ENCODE measurements at regions not wholly inside any gene's neighbourhood (a gene's known extent, or its start where the extent isn't known, plus 50 kb on each side); places are given as distances from the start of the nearest gene placed in this dataset.
"Not testable (repeated sequence)": the region's sequence is repeated elsewhere in the genome, so short reads cannot be mapped to it uniquely, and the experiment has no call there.

DNA sequence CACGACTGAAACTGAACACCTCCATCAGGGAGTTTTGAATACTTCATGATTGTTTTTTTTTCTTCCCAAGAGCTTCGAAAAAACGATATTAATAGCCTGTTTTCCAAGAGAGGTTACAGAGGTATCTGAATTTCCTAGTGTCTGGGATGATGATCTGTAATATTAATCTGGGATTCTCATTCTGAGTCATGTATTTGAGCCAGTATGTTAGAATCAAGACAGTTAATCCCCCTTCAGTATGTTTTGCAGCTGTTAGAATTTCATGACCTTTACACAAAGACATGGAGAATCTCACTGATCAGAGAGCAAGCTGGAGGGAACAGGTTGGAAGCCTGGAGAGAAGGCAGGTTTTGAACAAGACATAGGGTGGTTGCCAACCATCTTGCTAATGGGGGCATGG lies 234.5 kb upstream of the GAP43 start:
- no peak for DNase-seq (ENCODE audit: low spot score)

DNA sequence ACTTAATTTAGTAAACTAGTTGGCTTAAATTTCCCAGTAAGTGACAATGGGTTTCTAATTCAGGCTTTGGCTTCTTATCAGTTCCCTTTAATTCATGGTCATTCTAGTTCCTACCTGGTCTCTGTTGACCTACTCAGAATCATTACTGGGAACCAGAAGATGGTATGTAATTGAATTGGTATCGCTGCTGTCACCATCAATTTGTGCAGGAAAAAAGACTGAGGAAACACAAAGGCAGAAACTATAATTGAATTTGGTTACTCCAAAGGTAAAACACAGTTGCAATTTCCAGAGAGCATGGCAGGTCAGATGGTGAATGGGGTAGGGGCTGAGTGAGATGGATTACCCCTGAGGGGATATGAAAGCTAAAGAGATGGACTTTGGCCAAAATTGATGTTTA lies 226.5 kb upstream of the GAP43 start:
- no peak for DNase-seq (ENCODE audit: low spot score)

DNA sequence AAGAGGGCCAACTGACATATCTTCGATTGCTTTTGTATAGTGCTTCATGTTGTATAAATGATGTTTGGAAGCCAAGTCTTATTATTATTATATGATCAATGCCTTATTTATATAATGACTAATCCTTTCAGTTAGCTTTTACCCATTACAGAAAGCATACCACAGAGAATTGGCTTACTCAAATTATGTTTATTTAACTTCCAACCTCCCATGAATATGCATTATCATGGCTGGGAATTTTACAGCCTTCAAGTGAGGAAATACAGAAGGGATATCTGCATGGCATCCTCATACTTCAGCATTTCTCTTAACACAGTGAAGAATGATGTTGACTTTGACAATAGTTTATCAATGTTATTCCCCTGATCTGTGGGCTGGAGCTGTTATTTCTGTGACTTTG lies 225.9 kb upstream of the GAP43 start:
- DNase-seq (ENCODE audit: low spot score): no peak

DNA sequence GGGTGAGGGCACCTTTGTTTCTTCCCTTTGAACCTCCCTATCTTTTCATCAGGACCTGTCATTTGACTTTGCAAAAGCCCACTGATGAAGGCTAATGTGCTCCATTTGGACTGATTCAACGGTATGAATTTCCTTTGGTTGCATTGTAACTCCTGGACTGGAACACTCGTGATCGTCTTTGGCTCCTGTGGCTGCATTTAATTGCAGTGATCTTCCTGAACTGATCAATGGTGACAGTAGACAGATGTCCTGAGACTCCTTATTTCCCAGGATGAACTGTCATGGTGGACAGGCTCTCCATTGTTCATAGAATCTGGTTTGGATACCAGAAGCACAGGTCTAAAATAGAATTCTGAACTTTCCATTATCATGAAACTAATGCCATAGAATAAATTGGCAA lies 224.8 kb upstream of the GAP43 start:
- DNase-seq (ENCODE audit: low spot score): no peak

DNA sequence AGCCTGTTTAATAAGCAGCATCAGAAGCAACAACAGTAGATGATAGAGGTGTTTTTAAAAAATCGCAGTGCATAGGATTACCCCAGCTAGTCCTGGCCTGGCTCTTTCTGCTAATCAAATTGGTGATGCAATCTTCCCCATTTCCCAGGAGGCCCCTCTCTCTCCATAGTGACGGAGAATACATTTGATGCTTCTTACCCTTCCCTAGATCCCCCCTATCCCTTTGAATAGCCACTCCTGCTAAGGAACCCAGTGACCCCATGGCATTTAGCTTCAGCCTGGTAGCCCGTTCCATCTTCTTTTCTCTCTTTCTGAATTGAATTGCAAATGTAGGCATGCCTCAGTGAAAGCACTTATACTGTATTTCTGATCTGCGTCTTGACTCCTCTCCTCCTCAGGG lies 223.6 kb upstream of the GAP43 start:
- DNase-seq (ENCODE audit: low spot score): no peak

DNA sequence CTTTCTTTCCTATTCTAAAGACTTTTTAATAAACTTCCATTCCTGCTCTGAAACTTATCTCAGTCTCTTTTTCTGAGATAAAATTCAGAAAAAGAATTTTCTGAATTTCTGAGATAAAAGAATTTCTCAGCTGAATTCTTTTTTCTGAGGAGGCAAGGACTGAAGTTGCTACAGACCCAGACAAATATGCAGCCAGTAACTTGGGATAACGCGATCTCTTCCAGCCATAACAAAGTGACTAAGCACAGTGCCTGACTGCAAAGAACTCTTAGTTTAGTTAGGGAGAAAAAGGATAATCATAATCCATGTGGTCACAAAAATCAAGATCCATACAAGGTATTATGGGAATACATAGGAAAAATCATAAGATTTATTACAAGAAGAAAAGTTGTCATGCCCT lies 222.0 kb upstream of the GAP43 start:
- no peak for DNase-seq (ENCODE audit: low spot score)

DNA sequence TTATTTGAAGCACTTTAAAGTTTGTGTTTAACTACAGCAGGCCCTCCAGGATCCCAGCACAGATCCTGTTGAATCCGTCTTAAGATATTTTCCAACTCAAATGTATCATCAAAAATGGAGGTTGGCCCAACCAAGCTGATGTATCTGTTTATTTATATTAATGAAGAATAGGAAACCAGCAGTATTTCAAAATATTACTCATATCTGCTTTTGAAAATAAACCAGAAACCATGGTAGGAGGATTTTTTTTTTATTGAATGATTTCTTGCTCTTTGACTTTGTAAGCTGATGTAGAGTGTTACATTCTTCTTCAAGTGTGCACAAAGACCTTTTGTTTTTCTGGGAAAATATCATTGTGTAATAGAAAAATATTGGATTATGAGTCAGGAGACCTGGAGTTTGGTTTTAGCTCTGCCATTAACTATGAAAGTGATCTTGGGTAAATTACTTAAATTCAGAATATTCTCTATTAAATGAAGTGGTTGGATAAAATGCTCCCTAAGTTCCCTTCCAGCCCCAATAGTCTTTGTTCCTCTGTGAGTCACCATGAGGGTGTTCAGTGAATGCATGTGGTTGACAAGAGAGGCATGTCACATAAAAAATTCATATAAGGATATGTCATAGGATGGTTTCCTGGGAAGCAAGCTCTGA lies 221.3 kb upstream of the GAP43 start:
- no peak for DNase-seq (ENCODE audit: low spot score)

DNA sequence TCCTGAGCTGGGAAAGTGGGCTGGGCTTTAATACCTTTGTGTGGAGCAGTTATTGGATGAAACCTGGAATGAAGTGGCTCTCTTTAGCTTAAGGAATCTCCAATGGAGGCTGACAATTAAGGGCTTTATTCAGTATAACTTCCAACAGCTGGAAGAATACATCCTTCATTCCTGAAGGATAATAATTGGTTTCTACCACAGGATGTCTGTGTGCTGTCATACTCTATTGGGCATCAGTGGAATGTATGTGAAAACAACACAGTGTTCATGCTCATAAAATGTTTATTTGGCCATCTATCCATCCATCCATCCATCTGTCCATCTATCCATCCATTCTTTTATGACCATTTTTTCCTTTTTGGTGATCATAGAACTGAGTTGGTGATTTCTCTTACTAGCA lies 220.7 kb upstream of the GAP43 start:
- DNase-seq (ENCODE audit: low spot score): no peak

DNA sequence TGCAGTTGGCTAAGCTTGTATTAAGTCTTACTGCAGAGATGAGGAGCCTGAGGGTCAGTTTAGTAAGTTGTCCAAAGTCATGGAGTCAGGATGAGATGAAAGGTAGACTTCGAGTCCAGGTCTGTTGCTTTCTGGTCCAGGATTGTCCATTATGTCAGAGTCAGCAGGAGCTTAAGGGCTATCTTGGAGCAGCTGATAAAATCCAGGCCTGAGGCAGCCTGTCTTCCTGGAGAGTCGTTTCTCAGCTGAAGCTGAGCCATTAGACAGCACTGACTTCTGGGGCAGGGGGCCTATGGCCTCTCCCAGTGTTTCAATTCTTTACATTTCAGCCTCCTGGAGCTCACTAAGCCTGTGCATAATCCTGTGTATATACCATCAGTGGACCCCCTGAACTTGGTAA lies 219.5 kb upstream of the GAP43 start:
- DNase-seq (ENCODE audit: low spot score): no peak

DNA sequence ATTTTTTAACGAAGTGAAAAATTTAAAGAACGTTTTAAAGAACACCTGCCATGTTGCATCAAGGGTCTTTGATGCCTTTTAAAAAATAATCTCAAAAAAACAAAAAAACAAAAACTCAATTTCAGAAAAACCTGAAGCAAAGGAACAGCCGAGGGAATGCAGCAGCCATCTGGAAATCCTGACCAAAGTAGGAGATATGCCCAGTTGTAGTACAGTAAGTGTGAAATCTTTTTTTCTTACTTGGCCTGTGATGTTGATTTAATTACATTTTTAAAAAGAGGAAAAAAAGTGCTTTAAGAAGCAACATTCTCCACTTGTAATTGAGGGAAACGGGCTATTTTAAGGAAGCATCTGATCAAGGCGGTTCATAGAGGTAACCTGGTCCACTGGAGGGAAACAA lies 213.7 kb upstream of the GAP43 start:
- DNase-seq (ENCODE audit: low spot score): no peak

DNA sequence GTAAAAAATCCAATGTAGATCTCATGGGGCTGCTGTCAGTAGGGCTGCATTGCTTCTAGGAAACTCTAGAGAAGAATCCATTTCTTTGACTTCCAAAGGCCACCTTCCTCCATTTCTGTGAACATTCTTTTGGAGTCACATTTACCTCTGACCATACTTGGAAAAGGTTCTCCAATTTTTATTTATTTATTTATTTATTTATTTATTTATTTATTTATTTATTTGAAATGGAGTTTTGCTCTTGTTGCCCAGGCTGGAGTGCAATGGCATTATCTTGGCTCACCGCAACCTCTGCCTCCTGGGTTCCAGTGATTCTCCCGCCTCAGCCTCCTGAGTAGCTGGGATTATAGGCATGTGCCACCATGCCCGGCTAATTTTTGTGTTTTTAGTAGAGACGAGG lies 208.7 kb upstream of the GAP43 start:
- not testable (repeated sequence) for DNase-seq (ENCODE audit: low spot score)

DNA sequence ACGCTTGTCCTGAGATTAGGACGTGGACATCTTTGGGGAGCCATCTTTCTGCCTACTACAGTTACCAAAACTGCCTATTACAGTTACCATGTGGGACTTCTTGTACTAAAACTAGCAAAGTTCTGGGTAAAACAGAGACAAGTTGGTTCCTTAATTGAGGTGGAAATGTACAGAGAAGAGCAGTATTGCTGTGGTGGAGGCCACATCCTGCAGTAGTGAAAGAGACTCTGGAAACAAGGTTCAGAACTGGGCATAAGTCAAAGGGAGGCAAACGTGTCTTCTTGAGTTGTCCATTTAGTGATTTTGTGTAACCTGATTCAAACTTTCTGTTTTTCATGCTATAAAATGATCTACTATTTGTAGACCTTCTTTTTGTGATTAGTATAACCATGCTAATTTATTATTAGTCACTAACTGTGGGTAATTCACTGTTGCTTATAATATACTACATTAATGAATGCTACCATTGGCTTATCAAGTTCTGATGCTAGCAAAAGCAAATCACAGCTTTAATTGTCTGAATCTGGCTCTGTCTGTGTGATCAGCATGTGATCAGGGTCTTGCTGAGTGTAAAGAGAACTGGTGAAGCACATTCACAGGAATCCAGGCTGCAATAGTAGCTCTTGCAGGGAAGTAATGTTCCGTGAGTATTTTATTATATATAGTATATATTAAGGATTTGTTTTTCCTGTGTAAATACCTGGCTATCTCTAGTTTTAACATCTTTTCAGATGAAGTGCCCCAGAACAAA lies 207.9 kb upstream of the GAP43 start:
- DNase-seq (ENCODE audit: low spot score): no peak

DNA sequence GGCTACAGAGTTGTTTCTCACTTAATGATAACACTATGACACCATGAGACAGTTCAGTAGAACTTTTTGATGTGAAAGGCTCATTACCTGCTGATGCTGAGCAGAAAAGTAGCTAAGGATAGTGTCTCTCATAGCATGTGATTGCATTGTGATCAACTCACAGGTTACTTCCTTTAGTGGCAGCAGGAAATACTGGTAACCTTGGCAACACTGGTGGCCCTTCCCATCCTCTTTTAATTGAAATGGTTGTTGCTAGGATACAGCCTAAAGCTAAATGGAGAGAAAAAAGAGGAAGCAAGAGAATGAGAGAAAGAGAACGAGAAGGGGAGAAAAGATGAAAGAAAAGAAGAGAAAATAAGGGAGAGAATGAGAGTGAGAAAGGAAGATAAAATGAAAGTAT lies 204.7 kb upstream of the GAP43 start:
- DNase-seq (ENCODE audit: low spot score): no peak

DNA sequence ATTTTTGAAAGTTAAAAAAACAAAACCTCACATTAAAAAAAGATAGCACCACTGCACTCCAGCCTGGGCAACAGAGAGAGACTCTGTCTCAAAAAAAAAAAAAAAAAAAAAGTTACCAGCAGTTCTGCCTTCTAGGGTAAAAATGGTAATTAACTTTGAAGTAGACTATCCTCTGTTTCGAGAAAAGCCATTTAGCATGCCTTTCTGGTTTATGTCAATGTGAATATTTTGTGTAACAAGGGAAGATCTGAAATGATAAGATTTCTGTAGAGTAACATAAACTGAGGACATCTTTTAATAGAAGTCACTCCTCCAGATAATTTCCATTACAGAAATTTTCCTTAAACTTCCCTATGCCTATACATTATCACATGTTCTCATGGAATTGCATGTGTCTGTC lies 203.2 kb upstream of the GAP43 start:
- no peak for DNase-seq (ENCODE audit: low spot score)

DNA sequence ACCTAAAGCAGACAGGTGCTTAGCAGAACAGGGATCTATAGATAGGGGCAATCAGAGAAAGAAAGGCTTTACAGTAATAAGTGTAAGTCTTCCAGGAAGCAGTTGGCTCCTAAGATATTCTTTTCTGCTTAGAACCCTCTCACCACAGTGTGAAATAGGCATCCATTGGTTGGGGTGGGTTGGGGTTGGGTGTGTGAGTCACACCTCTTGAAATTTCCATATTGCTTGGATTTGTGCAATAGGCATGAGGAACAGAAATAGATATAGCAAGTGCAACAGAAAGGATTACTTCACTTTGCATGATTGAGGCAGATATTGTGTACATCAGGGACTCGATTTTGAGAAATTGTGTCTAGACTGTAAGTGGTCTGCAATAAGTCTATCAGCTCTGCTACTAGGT lies 200.1 kb upstream of the GAP43 start:
- DNase-seq (ENCODE audit: low spot score): no peak

DNA sequence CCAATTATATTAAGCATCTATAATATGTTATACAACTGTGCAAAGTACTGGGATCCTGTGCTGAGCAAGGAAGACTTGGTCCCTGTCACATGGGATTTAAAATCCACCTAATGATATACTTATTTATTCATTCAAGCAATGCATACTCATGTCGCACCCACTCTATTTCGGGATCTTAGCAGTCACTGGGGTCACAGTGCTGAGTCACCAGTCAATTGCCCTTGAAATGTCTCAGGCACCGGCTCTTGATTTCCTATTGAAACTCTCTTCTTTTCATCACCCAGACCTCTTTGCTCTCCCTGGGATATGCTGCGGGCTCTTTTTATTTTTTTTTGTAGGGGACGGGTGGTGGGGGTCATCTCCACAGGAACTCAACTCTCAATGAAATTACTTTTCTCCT lies 194.5 kb upstream of the GAP43 start:
- DNase-seq (ENCODE audit: low spot score): no peak

DNA sequence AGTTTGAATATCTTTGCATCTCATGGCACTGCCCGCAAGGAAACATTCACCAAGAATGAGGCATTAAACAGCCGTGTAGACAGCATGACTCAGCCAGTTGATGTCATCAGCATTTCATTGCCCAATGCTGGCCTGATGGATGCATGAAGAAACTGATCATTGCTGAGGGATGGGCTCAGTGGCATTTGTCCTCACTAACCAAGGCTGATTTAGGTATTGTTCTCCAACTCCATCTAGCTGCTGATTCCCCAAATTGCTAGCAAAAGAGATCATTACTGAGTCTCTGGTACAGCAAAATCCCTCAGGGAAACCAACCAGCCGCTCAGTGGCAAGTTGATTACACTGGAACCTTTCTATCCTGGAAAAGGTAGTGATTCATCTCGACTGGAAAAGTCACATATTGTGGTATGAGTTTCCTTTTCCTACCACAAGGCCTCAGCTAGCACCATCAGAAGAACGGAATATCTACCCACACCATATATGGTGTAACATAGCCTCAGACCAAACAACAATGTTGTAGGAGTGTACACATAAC lies 186.5 kb upstream of the GAP43 start:
- DNase-seq (ENCODE audit: low spot score): no peak

DNA sequence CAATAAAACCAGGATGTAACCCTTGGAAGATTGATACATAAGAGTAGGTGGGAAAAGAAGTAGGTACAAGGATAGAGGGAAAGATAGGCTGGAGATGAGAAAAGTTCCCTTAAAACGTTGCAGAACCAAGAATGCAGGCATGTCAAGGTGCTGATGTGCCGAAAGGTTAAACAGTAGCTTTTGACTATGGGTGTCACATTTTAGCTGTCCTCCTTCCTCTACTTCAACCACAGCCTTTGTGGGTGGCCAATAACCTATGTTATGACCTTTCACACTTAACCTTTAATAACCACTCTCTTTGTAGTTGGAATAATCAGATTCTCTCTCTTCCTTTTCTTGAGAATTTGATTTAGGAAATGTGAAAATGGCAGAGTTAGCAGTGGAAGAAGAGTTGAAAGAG lies 184.5 kb upstream of the GAP43 start:
- no peak for DNase-seq (ENCODE audit: low spot score)

DNA sequence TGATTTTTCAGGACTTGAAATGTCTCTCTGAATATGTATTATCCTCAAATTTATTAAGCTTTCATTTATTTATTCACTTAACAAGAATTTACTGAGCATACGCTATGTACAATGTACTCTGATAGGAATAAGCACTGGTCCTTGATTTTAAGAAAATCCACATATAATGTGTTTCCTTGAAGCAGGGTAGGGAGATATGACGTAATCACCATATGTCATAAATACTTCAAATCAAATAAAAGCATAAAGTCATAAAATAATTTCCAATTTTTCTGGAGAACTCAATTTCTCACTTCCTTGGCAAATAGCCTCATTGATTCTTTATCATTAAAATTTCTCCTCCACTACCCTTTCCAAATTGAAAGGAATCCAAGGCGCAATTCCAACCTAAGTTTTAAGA lies 177.8 kb upstream of the GAP43 start:
- no peak for DNase-seq (ENCODE audit: low spot score)

DNA sequence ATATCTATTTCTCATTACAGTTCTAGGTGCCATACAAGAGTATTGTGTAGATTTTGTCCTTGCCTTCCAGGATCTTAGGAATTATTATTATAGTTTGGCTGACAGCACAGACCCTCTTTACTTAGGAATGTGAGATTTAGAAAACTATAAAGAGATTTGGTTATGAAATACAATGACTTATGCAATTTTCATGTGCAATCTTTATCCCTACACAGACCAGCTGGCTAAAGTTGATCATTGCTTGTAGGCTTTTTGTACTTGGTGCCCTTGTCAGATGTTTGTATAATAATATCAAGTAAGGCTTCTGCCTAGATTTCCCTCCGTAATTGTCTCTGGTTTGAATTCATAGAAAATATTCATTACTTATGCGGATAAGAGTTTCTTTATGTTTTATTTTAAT lies 174.5 kb upstream of the GAP43 start:
- DNase-seq (ENCODE audit: low spot score): no peak

DNA sequence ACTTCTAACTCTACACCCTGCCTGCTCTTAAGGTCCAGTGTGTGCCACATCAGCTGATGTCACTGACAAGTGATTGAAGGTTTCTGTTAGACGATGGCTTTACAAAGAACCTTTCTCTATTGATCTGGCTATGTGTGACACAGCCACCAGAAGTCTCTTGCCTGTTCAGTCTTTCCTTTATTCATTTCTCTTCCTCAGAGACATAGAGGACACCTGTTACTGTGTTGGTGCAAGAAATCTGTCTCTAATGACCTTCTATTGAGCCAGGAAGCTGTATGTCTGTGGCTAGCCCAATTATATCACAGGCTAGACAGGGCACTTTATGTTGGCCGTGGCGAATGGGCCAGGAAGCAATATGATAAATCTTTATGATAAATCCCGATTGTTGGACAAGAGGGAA lies 173.3 kb upstream of the GAP43 start:
- DNase-seq (ENCODE audit: low spot score): no peak

DNA sequence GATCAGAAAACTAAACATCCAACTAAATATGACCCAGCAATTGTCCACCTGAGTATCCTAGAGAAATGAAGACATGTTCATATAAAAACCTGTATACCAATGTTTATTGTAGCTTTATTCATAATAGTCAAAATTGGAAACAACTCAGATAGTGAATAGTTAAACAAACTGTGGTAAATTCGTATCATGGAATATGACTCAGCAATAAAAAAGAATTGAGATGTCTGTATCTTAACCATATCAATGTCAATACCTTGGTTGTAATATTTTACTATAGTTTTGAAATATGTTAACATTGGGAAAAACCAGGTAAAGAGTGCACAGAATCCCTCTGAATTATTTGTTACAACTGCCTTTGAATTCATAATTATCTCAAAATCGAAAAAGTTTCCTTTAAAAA lies 159.3 kb upstream of the GAP43 start:
- no peak for DNase-seq (ENCODE audit: low spot score)

DNA sequence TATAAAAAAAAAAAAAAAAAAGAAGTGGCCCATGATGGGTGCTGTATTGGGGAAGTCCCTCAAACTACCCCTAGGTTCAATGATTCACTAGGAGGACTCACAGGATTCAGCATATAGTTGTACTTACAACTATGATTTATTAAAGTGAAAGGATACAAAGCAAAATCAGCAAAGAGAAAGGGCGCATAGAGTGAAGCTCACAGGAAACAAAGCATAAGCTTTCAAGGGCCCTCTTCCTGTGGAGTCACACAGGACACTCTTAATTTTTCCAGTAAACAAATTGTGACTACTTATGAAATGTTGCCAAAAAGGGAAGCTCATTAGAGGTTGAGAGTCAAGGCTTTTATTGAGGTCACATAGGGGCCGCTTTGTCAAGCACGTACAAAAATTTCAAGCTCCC lies 153.7 kb upstream of the GAP43 start:
- DNase-seq (ENCODE audit: low spot score): no peak

DNA sequence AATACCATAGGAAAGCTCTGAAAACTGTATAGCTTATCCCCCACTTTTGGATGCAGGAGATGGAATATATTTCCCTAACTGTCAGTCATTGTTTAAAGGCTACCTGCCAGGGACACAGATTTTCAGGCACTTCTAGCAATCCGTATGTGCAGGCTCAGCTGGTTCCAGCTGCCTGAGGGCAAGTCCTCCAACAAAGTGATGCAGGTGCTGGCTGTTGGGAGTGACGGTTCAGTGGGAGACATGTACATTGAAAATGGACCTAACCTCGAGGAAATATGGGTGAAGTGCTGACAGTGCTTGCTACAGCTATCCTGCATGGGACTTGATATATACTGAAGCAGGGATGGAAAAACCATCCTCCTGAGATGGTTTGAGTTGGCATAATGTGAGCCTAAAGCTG lies 153.1 kb upstream of the GAP43 start:
- DNase-seq (ENCODE audit: low spot score): no peak
